ENCODE measurements at regions not wholly inside any gene's neighbourhood (a gene's known extent, or its start where the extent isn't known, plus 50 kb on each side); places are given as distances from the start of the nearest gene placed in this dataset.

- Histone ChIP-seq H3K27me3 (ENCODE audit: control insufficient read depth, insufficient read depth) (no peaks in the 10 kb centered on the region), H3K27ac (ENCODE audit: low read length) (no peak overlapping the region), H3K4me3 (ENCODE audit: low read length) (no peak overlapping the region), H3K4me1 (ENCODE audit: control insufficient read depth, insufficient read depth, low read length) (no peaks in the 10 kb centered on the region), H3K9me3 (ENCODE audit: control insufficient read depth, low read length) (no peaks in the 10 kb centered on the region)
- no peak for ATAC-seq
- WGBS: 82% methylated on average over 24 of the region's 24 CpGs
- no peak for DNase-seq
- intact Hi-C loops (cut with DNase I): no loop called here
Observed at GRCh38 chr7:155884225-155885166, 72.2 kb upstream of the SHH start.

- intact Hi-C loops (cut with DNase I): no loop called here
- Histone ChIP-seq H3K27ac (ENCODE audit: low read length) (no peak overlapping the region), H3K9me3 (ENCODE audit: control insufficient read depth, low read length) (no peaks in the 10 kb centered on the region), H3K4me3 (ENCODE audit: low read length) (no peak overlapping the region), H3K27me3 (ENCODE audit: control insufficient read depth, insufficient read depth) (no peaks in the 10 kb centered on the region), H3K4me1 (ENCODE audit: control insufficient read depth, insufficient read depth, low read length) (no peaks in the 10 kb centered on the region)
- ATAC-seq (no peak), DNase-seq (no peak)
- 81% methylated on average over 16 of the region's 16 CpGs for WGBS
Observed at GRCh38 chr7:155883491-155884224, 71.4 kb upstream of the SHH start.

GRCh38 chr7:155882596-155882995 lies 70.3 kb upstream of the SHH start:
- H3K4me1 ChIP-seq (ENCODE audit: control insufficient read depth, insufficient read depth, low read length): no peaks in the 10 kb centered on the region
- H3K27me3 ChIP-seq (ENCODE audit: control insufficient read depth, insufficient read depth): no peaks in the 10 kb centered on the region
- H3K4me3 ChIP-seq (ENCODE audit: low read length): no peak overlapping the region
- no peaks in the 10 kb centered on the region for H3K9me3 ChIP-seq (ENCODE audit: control insufficient read depth, low read length)
- DNase-seq (no peak), ATAC-seq (no peak)
- WGBS: 87% methylated on average over 5 of the region's 5 CpGs
- no peak overlapping the region for H3K27ac ChIP-seq (ENCODE audit: low read length)
- intact Hi-C loops (cut with DNase I): no loop called here

- no peak for DNase-seq
- Histone ChIP-seq H3K27me3 (ENCODE audit: control insufficient read depth, insufficient read depth) (no peaks in the 10 kb centered on the region), H3K4me3 (ENCODE audit: low read length) (no peak overlapping the region), H3K4me1 (ENCODE audit: control insufficient read depth, insufficient read depth, low read length) (no peaks in the 10 kb centered on the region), H3K27ac (ENCODE audit: low read length) (no peak overlapping the region), H3K9me3 (ENCODE audit: control insufficient read depth, low read length) (no peaks in the 10 kb centered on the region)
- 93% methylated on average over 34 of the region's 34 CpGs for WGBS
- ATAC-seq: no peak
- intact Hi-C loops (cut with DNase I): no loop called here
Observed at GRCh38 chr7:155881471-155882350, 69.4 kb upstream of the SHH start.

GRCh38 chr7:155880721-155881120 lies 68.5 kb upstream of the SHH start:
- no peaks in the 10 kb centered on the region for H3K4me1 ChIP-seq (ENCODE audit: control insufficient read depth, insufficient read depth, low read length)
- H3K4me3 ChIP-seq (ENCODE audit: low read length): no peak overlapping the region
- H3K9me3 ChIP-seq (ENCODE audit: control insufficient read depth, low read length): no peaks in the 10 kb centered on the region
- H3K27ac ChIP-seq (ENCODE audit: low read length): no peak overlapping the region
- intact Hi-C loops (cut with DNase I): no loop called here
- WGBS: 83% methylated on average over 7 of the region's 7 CpGs
- ATAC-seq (no peak), DNase-seq (no peak)
- no peaks in the 10 kb centered on the region for H3K27me3 ChIP-seq (ENCODE audit: control insufficient read depth, insufficient read depth)

- no peak for DNase-seq
- no peak for ATAC-seq
- Histone ChIP-seq H3K4me3 (ENCODE audit: low read length) (no peak overlapping the region), H3K9me3 (ENCODE audit: control insufficient read depth, low read length) (no peaks in the 10 kb centered on the region), H3K27me3 (ENCODE audit: control insufficient read depth, insufficient read depth) (no peaks in the 10 kb centered on the region), H3K27ac (ENCODE audit: low read length) (no peak overlapping the region), H3K4me1 (ENCODE audit: control insufficient read depth, insufficient read depth, low read length) (no peaks in the 10 kb centered on the region)
- WGBS: 87% methylated on average over 5 of the region's 5 CpGs
- intact Hi-C loops (cut with DNase I): no loop called here
Observed at GRCh38 chr7:155879592-155879991, 67.3 kb upstream of the SHH start.

GRCh38 chr7:155878674-155879073 lies 66.4 kb upstream of the SHH start:
- Histone ChIP-seq H3K9me3 (ENCODE audit: control insufficient read depth, low read length) (no peaks in the 10 kb centered on the region), H3K27me3 (ENCODE audit: control insufficient read depth, insufficient read depth) (no peaks in the 10 kb centered on the region), H3K27ac (ENCODE audit: low read length) (no peak overlapping the region), H3K4me3 (ENCODE audit: low read length) (no peak overlapping the region), H3K4me1 (ENCODE audit: control insufficient read depth, insufficient read depth, low read length) (no peaks in the 10 kb centered on the region)
- WGBS: 84% methylated on average over 8 of the region's 8 CpGs
- DNase-seq: no peak
- intact Hi-C loops (cut with DNase I): no loop called here
- ATAC-seq: no peak

- DNase-seq (no peak), ATAC-seq (no peak)
- no peaks in the 10 kb centered on the region for H3K27me3 ChIP-seq (ENCODE audit: control insufficient read depth, insufficient read depth)
- no peak overlapping the region for H3K4me3 ChIP-seq (ENCODE audit: low read length)
- intact Hi-C loops (cut with DNase I): no loop called here
- no peak overlapping the region for H3K27ac ChIP-seq (ENCODE audit: low read length)
- WGBS: 87% methylated on average over 11 of the region's 11 CpGs
- H3K4me1 ChIP-seq (ENCODE audit: control insufficient read depth, insufficient read depth, low read length): no peaks in the 10 kb centered on the region
- no peaks in the 10 kb centered on the region for H3K9me3 ChIP-seq (ENCODE audit: control insufficient read depth, low read length)
Observed at GRCh38 chr7:155878250-155878649, 66.0 kb upstream of the SHH start.

- Histone ChIP-seq H3K4me3 (ENCODE audit: low read length) (no peak overlapping the region), H3K27ac (ENCODE audit: low read length) (no peak overlapping the region), H3K9me3 (ENCODE audit: control insufficient read depth, low read length) (no peaks in the 10 kb centered on the region), H3K27me3 (ENCODE audit: control insufficient read depth, insufficient read depth) (no peaks in the 10 kb centered on the region), H3K4me1 (ENCODE audit: control insufficient read depth, insufficient read depth, low read length) (no peaks in the 10 kb centered on the region)
- intact Hi-C loops (cut with DNase I): no loop called here
- DNase-seq (no peak), ATAC-seq (no peak)
- 77% methylated on average over 2 of the region's 2 CpGs for WGBS
Observed at GRCh38 chr7:155877167-155877566, 64.9 kb upstream of the SHH start.

- 90% methylated on average over 3 of the region's 3 CpGs for WGBS
- ATAC-seq: no peak
- Histone ChIP-seq H3K9me3 (ENCODE audit: control insufficient read depth, low read length) (no peaks in the 10 kb centered on the region), H3K27ac (ENCODE audit: low read length) (no peak overlapping the region), H3K4me1 (ENCODE audit: control insufficient read depth, insufficient read depth, low read length) (no peaks in the 10 kb centered on the region), H3K27me3 (ENCODE audit: control insufficient read depth, insufficient read depth) (no peaks in the 10 kb centered on the region), H3K4me3 (ENCODE audit: low read length) (no peak overlapping the region)
- intact Hi-C loops (cut with DNase I): no loop called here
- DNase-seq: no peak
Observed at GRCh38 chr7:155874411-155874810, 62.1 kb upstream of the SHH start.

GRCh38 chr7:155874010-155874409 lies 61.7 kb upstream of the SHH start:
- Histone ChIP-seq H3K9me3 (ENCODE audit: control insufficient read depth, low read length) (no peaks in the 10 kb centered on the region), H3K4me3 (ENCODE audit: low read length) (no peak overlapping the region), H3K27ac (ENCODE audit: low read length) (no peak overlapping the region), H3K27me3 (ENCODE audit: control insufficient read depth, insufficient read depth) (no peaks in the 10 kb centered on the region), H3K4me1 (ENCODE audit: control insufficient read depth, insufficient read depth, low read length) (no peaks in the 10 kb centered on the region)
- intact Hi-C loops (cut with DNase I): no loop called here
- ATAC-seq (no peak), DNase-seq (no peak)
- 73% methylated on average over 6 of the region's 6 CpGs for WGBS
